Upper lobe of left lung (tissue), 6 donors: ENCODE measurements at regions not wholly inside any gene's neighbourhood (a gene's known extent, or its start where the extent isn't known, plus 50 kb on each side); places are given as distances from the start of the nearest gene placed in this dataset.

ENCODE experiments used
- ATAC-seq, 2 donors: fragments of 200-7000 bp; cut with Tn5 transposase; one replicate each; pipeline ENCODE4 v1.9.1; 2022; ENCODE audit warnings: mild to moderate bottlenecking in 2 of 2, moderate library complexity in 2 of 2; ENCODE audit not compliant: low FRiP score in 2 of 2
- DNase-seq, 2 donors: peaks; one replicate each; pipeline ENCODE4 v3.0.0-alpha.2; 2019 to 2020
- H3K27ac ChIP-seq, 4 donors: fragments of 200-600 bp; sonication (generic); one replicate each; pipeline ENCODE4 v1.5.1; 2016 to 2019
- H3K27me3 ChIP-seq, 4 donors: fragments of 200-600 bp; sonication (generic); one replicate each; pipeline ENCODE4 v1.5.1; 2017 to 2019
- H3K36me3 ChIP-seq, 4 donors: fragments of 200-600 bp; sonication (generic); one replicate each; pipeline ENCODE4 v1.5.1; 2016 to 2019
- H3K4me1 ChIP-seq, 4 donors: fragments of 200-600 bp; sonication (generic); one replicate each; pipeline ENCODE4 v1.5.1; 2018 to 2019
- H3K4me3 ChIP-seq, 4 donors: fragments of 200-600 bp; sonication (generic); one replicate each; pipeline ENCODE4 v1.5.1; 2017 to 2019; ENCODE audit warnings: mild to moderate bottlenecking in 2 of 4, moderate library complexity in 1 of 4
- H3K9me3 ChIP-seq, 4 donors: fragments of 200-600 bp; sonication (generic); one replicate each; pipeline ENCODE4 v1.5.1; 2018 to 2019
- EP300 ChIP-seq, 4 donors: sonication (generic); formaldehyde crosslinking; IDR thresholded peaks; one replicate each; pipeline ENCODE4 v1.5.1; 2017; ENCODE audit warnings: antibody characterized with exemption in 4 of 4, control low read depth in 2 of 4
- POLR2A ChIP-seq, 4 donors: fragments of 450-650 bp; IDR thresholded peaks; one replicate each; pipeline ENCODE4 v1.5.1; 2016 to 2017; ENCODE audit warnings: antibody characterized with exemption in 4 of 4, mild to moderate bottlenecking in 2 of 4
- POLR2AphosphoS5 ChIP-seq, 2 donors: sonication (generic); formaldehyde crosslinking; IDR thresholded peaks; one replicate each; pipeline ENCODE4 v1.5.1; 2017; ENCODE audit warnings: antibody characterized with exemption in 2 of 2
- WGBS, 2 donors: methylation state at CpG; one replicate each; pipeline ENCODE4 v1.1.5; 2017 to 2018; 5-methylcytosine and 5-hydroxymethylcytosine counted together
- TF ChIP-seq, protein P1 (sequence below), 6 experiments: fragments of 450-650 bp in 4 of 6; fragments of 200-600 bp in 2 of 6; sonication (generic) in 2 of 6; IDR thresholded peaks; one replicate each; pipeline ENCODE4 v1.5.1; 2016 to 2019; ENCODE audit warnings: antibody characterized with exemption in 6 of 6
- donor health status: DM: no; HTN: no; CAD: no; lungs with moderate emphysema.
- donor health status: DM: no; HTN: yes; CAD: no; lungs with severe emphysema.

DNA sequence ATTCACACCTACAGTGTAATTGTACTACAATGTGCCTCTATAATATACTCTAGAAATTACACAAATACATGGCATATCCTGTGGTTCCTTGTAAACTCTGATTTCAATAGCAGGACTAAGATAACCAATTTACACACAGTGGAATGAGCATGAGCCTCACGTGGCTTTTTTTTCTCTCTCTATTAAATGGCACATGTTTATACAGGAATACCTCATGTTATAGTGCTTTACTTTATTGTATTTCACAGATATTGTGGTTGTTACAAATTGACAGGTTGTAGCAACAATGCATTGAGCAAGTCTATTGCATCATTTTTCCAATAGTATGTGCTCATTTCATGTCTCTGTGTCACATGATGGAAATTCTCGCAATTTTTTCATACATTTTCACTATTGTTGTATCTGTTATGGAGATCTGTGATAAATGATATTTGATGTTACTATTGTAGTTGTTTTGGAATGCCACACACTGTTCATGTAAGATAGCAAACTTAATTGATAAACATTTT lies 260.0 kb downstream of the FSIP2 start:
- Histone ChIP-seq H3K4me1 (no peaks in the 10 kb centered on the region), H3K36me3 (no peaks in the 10 kb centered on the region), H3K9me3 (no peaks in the 10 kb centered on the region), H3K27me3 (no peaks in the 10 kb centered on the region), H3K27ac (no peak overlapping the region), H3K4me3 (no peak overlapping the region)
- no peak for TF ChIP-seq POLR2AphosphoS5 (IDR thresholded peaks at IDR 0.05)
- TF ChIP-seq, protein P1, sequence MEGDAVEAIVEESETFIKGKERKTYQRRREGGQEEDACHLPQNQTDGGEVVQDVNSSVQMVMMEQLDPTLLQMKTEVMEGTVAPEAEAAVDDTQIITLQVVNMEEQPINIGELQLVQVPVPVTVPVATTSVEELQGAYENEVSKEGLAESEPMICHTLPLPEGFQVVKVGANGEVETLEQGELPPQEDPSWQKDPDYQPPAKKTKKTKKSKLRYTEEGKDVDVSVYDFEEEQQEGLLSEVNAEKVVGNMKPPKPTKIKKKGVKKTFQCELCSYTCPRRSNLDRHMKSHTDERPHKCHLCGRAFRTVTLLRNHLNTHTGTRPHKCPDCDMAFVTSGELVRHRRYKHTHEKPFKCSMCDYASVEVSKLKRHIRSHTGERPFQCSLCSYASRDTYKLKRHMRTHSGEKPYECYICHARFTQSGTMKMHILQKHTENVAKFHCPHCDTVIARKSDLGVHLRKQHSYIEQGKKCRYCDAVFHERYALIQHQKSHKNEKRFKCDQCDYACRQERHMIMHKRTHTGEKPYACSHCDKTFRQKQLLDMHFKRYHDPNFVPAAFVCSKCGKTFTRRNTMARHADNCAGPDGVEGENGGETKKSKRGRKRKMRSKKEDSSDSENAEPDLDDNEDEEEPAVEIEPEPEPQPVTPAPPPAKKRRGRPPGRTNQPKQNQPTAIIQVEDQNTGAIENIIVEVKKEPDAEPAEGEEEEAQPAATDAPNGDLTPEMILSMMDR (IDR thresholded peaks at IDR 0.05): no peak
- TF ChIP-seq EP300 (IDR thresholded peaks at IDR 0.05): no peak
- TF ChIP-seq POLR2A (IDR thresholded peaks at IDR 0.05): no peak
- DNase-seq (no peak), ATAC-seq (no peak)
- 77 to 83% methylated on average over 2 of the region's 2 CpGs for WGBS, 2 donors

DNA sequence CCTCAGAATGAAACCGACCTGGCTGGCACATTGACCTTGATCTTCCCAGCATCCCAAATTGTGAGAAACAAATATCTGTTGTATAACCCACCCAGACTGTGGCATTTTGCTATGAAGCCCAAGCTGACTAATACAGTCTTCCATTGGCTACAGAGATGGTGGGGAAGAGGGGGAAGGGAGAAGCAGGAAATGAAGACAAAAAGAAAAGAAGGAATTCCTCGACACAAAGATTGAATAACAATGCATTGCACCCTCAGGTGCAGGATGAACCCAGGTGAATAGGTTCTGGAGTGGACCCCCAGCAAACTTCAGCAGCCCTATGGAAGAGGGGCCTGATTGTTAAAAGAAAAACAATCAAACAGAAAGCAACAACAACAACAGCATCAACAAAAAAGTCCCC lies 270.7 kb downstream of the FSIP2 start:
- TF ChIP-seq POLR2A (IDR thresholded peaks at IDR 0.05) (no peak), POLR2AphosphoS5 (IDR thresholded peaks at IDR 0.05) (no peak), EP300 (IDR thresholded peaks at IDR 0.05) (no peak)
- TF ChIP-seq, protein P1 (IDR thresholded peaks at IDR 0.05): no peak
- Histone ChIP-seq H3K4me3 (no peak overlapping the region), H3K9me3 (peaks cover 0 to 10% (median 3%) of the 10 kb centered on the region in 4 donors), H3K36me3 (no peaks in the 10 kb centered on the region), H3K4me1 (no peaks in the 10 kb centered on the region), H3K27ac (no peak overlapping the region), H3K27me3 (no peaks in the 10 kb centered on the region)
- DNase-seq (no peak), ATAC-seq (no peak)
- 65 to 77% methylated on average over 2 of the region's 2 CpGs for WGBS, 2 donors

DNA sequence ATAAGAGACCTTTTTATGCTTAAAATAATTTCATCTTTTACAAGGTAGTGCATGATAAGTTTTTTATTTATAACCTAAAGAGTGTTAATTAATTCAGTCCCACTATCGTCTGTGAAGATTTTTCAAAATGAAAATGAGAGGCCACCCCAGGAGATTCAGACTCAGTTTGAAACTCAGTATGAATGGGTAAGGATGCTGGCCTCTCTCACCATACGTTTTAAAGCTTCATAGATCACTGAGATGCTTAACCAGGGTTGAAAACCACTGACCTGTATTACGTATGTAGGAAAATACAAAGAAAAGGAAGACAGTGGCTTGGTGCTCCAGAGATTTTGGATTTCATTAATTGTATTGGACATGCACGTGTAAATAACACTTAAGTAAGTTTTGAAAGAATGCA lies 278.7 kb downstream of the FSIP2 start:
- WGBS, 2 donors: 82 to 86% methylated on average over 4 of the region's 4 CpGs
- Histone ChIP-seq H3K27me3 (no peaks in the 10 kb centered on the region), H3K27ac (no peak overlapping the region)

DNA sequence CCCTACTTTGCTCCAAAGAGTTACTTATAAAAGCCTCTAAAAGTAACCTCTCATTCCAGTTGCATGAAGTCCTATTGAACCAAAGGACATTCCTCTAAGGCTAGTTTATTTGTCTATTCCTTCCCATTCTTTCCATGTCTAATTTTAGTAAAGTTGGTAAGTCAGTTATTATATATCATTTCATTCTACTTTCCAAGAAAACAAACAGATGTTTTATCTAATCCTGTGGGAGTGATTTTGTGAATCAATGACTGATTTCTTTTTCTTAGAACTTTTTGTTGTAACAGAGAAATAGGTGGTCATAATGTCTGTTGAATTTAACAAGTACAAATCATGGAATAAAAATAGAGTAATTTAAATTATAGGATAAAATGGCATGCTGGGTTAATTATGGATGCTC lies 286.3 kb downstream of the FSIP2 start:
- ATAC-seq (no peak), DNase-seq (no peak)
- Histone ChIP-seq H3K9me3 (no peaks in the 10 kb centered on the region), H3K27ac (no peak overlapping the region), H3K36me3 (no peaks in the 10 kb centered on the region), H3K4me1 (no peaks in the 10 kb centered on the region), H3K4me3 (no peak overlapping the region), H3K27me3 (no peaks in the 10 kb centered on the region)
- TF ChIP-seq POLR2AphosphoS5 (IDR thresholded peaks at IDR 0.05): no peak

More for the DNA sequence above, 278.7 kb downstream of the FSIP2 start:
- Histone ChIP-seq H3K9me3 (peaks cover 0 to 10% (median 3%) of the 10 kb centered on the region in 4 donors), H3K36me3 (no peaks in the 10 kb centered on the region), H3K4me1 (no peaks in the 10 kb centered on the region), H3K4me3 (no peak overlapping the region)
- no peak for DNase-seq
- no peak for TF ChIP-seq EP300 (IDR thresholded peaks at IDR 0.05)
- no peak for TF ChIP-seq POLR2A (IDR thresholded peaks at IDR 0.05)
- TF ChIP-seq POLR2AphosphoS5 (IDR thresholded peaks at IDR 0.05): no peak
- TF ChIP-seq, protein P1 (IDR thresholded peaks at IDR 0.05): no peak
- no peak for ATAC-seq

DNA sequence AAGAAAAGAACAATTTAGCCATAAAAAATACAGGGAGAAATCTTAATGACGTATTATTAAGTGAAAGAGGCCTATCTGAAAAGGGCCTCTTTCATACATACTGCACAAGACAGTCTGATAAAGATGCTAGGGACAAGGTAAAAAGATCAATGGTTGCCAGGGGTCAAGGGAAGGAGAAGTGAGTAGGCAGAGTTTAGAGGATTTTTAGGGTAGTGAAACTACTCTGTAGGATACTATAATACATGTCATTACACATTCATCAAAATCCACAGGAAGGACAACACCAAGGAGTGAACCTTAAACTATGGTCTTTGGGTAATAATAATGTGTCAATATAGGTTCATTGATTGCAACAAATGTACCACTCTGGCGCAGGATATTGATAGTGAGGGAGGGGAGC lies 289.3 kb downstream of the FSIP2 start:
- no peaks in the 10 kb centered on the region for H3K4me1 ChIP-seq
- 88 to 96% methylated on average over 2 of the region's 2 CpGs for WGBS, 2 donors
- no peaks in the 10 kb centered on the region for H3K36me3 ChIP-seq
- TF ChIP-seq POLR2A (IDR thresholded peaks at IDR 0.05) (no peak), EP300 (IDR thresholded peaks at IDR 0.05) (no peak), POLR2AphosphoS5 (IDR thresholded peaks at IDR 0.05) (no peak)
- TF ChIP-seq, protein P1 (IDR thresholded peaks at IDR 0.05): no peak
- no peak for DNase-seq
- no peak overlapping the region for H3K27ac ChIP-seq
- no peaks in the 10 kb centered on the region for H3K27me3 ChIP-seq
- H3K9me3 ChIP-seq: no peaks in the 10 kb centered on the region
- H3K4me3 ChIP-seq: no peak overlapping the region
- peak in 1 of 2 donors; percentile 17 for ATAC-seq
